Loucy (cell line): ENCODE measurements at regions not wholly inside any gene's neighbourhood (a gene's known extent, or its start where the extent isn't known, plus 50 kb on each side); places are given as distances from the start of the nearest gene placed in this dataset.

ENCODE experiments used
- EZH2phosphoT487 ChIP-seq: fragments of 200-600 bp; IDR thresholded peaks from 2 replicates; pipeline ENCODE4 v1.6.1; 2018; ENCODE audit warnings: antibody characterized with exemption, mild to moderate bottlenecking, moderate library complexity, borderline replicate concordance
- TF ChIP-seq, protein P1 (sequence below): fragments of 200-600 bp; sonication (generic); conservative IDR thresholded peaks from 2 replicates; pipeline ENCODE4 v1.5.1; 2014; ENCODE audit warnings: mild to moderate bottlenecking, antibody characterized with exemption, low read length

DNA sequence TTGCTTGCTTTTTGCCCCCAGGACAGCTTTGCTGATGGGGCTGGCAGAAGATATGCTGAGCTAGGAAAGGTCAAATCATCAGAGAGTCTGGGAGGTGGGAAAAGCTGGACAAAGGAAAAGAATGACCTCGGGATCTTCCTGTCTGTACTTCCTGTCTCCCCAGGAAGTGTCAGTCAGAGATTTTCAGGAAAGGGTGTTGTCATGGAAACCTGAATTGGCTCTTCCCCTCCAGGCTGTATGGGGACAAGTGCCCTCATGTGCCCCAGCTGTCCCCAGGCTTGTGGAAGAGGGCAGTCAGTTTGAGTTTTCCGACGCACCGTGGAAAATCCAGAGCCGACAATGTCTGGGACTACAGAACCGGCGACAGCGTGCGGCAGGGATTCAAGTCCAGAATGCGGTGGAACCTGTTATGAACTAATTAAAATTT is 122.7 kb upstream of the ZFHX3 start:
- TF ChIP-seq, protein P1, sequence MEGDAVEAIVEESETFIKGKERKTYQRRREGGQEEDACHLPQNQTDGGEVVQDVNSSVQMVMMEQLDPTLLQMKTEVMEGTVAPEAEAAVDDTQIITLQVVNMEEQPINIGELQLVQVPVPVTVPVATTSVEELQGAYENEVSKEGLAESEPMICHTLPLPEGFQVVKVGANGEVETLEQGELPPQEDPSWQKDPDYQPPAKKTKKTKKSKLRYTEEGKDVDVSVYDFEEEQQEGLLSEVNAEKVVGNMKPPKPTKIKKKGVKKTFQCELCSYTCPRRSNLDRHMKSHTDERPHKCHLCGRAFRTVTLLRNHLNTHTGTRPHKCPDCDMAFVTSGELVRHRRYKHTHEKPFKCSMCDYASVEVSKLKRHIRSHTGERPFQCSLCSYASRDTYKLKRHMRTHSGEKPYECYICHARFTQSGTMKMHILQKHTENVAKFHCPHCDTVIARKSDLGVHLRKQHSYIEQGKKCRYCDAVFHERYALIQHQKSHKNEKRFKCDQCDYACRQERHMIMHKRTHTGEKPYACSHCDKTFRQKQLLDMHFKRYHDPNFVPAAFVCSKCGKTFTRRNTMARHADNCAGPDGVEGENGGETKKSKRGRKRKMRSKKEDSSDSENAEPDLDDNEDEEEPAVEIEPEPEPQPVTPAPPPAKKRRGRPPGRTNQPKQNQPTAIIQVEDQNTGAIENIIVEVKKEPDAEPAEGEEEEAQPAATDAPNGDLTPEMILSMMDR: no peak
- TF ChIP-seq EZH2phosphoT487: no peak
